Hepatocyte (in vitro differentiated cells): ENCODE measurements at regions not wholly inside any gene's neighbourhood (a gene's known extent, or its start where the extent isn't known, plus 50 kb on each side); places are given as distances from the start of the nearest gene placed in this dataset.

ENCODE experiments used
- CTCF ChIP-seq: fragments of 200-600 bp; sonication (generic); IDR thresholded peaks from 2 replicates; pipeline ENCODE4 v1.5.1; 2016; ENCODE audit warnings: antibody characterized with exemption, mild to moderate bottlenecking; ENCODE audit not compliant: poor library complexity
- EZH2 ChIP-seq: fragments of 200-600 bp; sonication (generic); IDR thresholded peaks from 2 replicates; pipeline ENCODE4 v1.6.1; 2016; ENCODE audit warnings: antibody characterized with exemption, mild to moderate bottlenecking, borderline replicate concordance

GRCh38 chr4:162469977-162470376, 306.2 kb upstream of the FSTL5 start:
- no peak for TF ChIP-seq CTCF
- no peak for TF ChIP-seq EZH2
